NCI-H2081 treated with DMSO at 0.1 percent for 48 hours (cell line): ENCODE measurements at regions not wholly inside any gene's neighbourhood (a gene's known extent, or its start where the extent isn't known, plus 50 kb on each side); places are given as distances from the start of the nearest gene placed in this dataset.
A peak's percentile ranks its signal among the peaks of the same experiment; 100 is the strongest.
"Not testable (repeated sequence)": the region's sequence is repeated elsewhere in the genome, so short reads cannot be mapped to it uniquely, and the experiment has no call there.

Source experiments
- DNase-seq: peaks from one replicate; lab custom pipeline; 2025; lab: John Stamatoyannopoulos, UW

DNA sequence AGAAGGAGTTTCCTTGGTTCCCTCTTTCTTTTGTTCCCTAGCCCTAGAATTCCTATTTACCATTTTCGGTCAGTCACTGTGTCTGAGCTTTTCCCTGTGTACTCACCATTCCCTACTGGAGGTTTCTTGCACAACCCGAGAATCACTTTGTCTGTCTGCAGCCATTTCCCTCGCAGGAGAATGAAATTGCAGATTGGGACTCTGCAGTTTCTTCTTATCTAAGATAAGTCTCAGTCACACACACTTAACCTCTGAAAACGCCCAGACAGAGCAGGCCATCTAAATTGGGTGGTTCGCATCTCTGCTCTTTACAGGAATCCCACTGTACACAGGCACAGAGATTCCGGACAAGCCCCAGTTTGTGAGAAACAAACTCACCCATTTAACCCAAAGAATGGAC is 58.6 kb upstream of the CNTNAP2 start:
- DNase-seq: no peak

DNA sequence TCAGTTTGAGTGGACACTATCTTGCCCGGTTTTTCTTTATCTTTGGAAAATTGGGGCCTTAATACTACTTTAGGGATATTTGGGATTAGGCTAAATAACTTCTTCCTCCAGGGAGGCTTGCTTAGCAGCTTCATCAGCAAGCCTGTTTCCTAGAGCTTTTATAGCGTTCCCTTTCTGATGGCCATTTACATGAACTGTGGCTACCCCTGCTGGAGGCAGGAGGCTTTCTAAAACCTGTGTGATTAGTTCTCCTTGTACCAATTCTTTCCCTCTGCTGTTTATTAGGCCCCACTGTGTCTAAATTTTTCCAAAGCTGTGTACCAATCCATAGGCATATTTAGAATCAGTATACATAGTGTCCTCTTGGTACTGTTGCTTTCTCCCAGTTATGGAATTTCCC is 61.7 kb upstream of the CNTNAP2 start:
- DNase-seq: no peak

GRCh38 chr7:146053492-146053891 is 63.1 kb upstream of the CNTNAP2 start:
- no peak for DNase-seq

DNA sequence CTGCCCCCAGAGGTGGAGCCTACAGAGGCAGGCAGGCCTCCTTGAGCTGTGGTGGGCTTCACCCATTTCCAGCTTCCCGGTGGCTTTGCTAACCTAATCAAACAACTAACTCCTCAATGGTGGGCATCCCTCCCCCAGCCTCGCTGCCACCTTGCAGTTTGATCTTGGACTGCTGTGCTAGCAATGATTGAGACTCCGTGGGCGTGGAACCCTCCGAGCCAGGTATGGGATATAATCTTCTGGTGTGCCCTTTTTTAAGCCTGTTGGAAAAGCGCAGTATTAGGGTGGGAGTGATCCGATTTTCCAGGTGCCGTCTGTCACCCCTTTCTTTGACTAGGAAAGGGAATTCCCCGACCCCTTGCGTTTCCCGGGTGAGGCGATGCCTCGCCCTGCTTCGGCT is 73.3 kb upstream of the CNTNAP2 start:
- DNase-seq: not testable (repeated sequence)

- no peak for DNase-seq
These were observed 88.3 kb upstream of the CNTNAP2 start for GRCh38 chr7:146028251-146028750.

GRCh38 chr7:146027243-146027642 is 89.4 kb upstream of the CNTNAP2 start:
- DNase-seq: no peak

GRCh38 chr7:146022776-146023175 is 93.8 kb upstream of the CNTNAP2 start:
- DNase-seq: no peak

DNA sequence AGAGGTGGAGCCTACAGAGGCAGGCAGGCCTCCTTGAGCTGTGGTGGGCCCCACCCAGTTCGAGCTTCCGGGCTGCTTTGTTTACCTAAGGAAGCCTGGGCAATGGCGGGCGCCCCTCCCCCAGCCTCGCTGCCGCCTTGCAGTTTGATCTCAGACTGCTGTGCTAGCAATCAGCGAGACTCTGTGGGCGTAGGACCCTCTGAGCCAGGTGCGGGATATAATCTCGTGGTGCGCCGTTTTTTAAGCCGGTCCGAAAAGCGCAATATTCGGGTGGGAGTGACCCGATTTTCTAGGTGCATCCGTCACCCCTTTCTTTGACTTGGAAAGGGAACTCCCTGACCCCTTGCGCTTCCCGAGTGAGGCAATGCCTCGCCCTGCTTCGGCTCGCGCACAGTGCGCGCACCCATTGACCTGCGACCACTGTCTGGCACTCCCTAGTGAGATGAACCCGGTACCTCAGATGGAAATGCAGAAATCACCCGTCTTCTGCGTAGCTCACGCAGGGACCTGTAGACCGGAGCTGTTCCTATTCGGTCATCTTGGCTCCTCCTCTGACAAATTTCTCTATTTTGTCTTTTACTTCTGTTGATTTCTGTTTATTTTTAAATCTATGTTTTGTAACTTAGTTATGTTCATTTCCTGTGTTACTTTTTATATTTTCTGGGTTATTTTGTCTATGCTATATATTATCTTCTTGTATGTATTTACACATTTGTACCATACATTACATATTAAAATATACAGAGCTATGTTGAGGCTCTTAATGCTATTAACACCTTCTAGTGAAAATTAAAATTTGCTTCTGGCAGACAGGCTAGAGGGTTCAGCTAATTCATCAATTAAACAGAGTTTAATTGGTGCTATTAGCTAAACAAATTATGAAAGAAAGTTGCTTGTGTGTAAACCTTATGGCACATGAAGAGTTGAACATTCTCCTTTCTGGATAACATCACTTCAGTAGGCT is 97.3 kb upstream of the CNTNAP2 start:
- not testable (repeated sequence) for DNase-seq

GRCh38 chr7:146017366-146017765 is 99.2 kb upstream of the CNTNAP2 start:
- not testable (repeated sequence) for DNase-seq

GRCh38 chr7:146014154-146014553 is 102.4 kb upstream of the CNTNAP2 start:
- DNase-seq: not testable (repeated sequence)

DNA sequence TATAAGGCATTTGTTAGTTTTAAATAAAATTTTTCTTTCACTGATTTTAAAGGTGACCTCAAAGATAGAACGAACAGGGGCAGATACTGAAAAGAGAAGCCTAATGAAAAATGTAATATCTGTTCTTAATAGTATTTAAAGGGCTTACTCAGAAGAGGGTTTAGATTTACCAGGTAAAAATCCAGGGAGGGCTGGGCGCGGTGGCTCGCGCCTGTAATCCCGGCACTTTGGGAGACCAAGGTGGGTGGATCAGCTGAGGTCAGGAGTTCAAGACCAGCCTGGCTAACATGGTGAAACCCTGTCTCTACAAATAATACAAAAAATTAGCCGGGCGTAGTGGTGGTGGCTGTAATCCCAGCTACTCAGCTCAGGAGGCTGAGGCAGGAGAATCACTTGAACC is 108.3 kb upstream of the CNTNAP2 start:
- DNase-seq: no peak

DNA sequence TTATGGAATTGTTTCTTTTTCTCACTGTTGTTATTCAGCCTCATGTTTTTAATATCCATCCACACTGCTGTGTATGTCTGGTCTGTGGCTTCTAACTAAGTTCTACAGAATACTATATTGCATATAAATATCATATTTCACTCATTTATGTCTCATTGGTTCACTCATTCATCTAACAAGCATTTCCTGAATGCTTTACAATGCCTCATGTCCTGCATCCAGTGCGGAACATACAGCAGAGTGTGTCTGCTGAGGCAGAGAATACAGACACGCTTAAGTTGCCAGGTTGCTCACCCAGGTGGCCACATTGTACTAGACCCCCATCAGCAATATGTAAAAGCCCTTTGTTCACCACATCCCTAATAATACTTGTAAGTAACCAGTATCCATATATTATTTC is 111.8 kb upstream of the CNTNAP2 start:
- no peak for DNase-seq

- DNase-seq: no peak
These were observed 114.0 kb upstream of the CNTNAP2 start for GRCh38 chr7:146002431-146003078.

- no peak for DNase-seq
These were observed 114.6 kb upstream of the CNTNAP2 start for GRCh38 chr7:146002008-146002407.

DNA sequence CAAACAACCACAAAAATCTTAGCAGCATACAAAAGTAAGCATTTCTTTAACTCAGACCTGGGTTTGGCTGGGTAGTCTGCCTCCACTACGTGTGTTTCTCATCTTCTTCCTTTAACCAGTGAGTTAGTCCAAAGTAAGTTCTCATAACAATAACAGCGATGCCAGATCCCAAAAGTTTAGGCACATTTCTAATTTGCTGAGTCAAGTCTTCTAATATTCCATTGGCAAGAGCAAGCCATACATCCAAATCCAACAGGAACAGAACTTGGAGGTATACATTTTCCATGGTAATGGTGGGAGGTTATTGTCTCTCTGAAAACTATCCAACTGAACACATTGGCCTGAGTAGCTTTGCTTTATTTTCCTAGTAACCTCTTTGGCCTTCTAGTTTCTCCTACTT is 115.7 kb upstream of the CNTNAP2 start:
- no peak for DNase-seq

DNA sequence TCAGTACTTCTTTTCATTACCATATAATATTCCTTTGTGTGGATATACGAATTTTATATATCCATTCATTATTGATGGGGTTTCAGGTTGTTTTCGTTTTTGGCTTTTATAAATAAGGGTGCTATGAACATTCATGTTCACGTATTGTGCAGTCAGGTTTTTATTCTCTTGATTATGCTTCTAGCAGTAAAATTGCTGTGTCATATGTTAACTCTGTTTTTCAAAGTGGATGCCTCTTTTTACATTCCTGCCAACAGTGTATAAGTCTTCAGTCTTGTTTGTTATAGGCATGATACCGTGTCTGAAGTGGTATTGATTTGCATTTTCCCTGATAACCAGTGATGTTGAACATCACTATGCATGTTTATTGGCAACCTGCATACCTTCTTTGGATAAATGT is 127.1 kb upstream of the CNTNAP2 start:
- DNase-seq: no peak

DNA sequence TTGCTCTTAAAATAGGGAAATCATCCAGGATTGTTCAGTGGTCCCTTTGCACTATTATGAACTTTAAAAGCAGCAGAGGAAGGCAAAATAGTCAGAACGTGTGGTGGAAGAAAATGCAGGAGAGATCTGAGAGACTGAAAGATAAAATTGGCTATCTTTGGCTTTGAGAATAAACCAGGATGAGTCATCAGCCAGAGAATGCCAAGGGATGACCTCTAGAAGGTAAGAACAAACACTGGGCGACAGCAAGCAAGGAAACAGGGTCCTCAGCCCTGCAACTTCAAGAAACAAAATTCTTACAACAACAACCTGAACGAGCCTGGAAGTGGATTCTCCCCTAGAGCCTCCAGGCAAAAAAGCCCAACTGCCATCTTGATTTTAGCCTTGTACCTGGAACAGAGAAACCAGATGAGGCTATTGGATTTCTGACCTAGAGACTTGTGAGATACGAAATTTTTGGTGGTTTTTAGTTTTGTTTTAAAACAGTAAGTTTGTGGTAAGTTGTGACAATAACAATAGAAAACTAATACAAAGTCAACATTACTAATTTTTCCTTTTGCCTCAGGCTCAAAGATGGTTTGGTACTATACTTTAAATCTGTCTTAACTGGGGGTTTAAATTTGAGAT is 130.2 kb upstream of the CNTNAP2 start:
- no peak for DNase-seq

GRCh38 chr7:145978769-145979168 is 137.8 kb upstream of the CNTNAP2 start:
- peak; percentile 95 for DNase-seq

DNA sequence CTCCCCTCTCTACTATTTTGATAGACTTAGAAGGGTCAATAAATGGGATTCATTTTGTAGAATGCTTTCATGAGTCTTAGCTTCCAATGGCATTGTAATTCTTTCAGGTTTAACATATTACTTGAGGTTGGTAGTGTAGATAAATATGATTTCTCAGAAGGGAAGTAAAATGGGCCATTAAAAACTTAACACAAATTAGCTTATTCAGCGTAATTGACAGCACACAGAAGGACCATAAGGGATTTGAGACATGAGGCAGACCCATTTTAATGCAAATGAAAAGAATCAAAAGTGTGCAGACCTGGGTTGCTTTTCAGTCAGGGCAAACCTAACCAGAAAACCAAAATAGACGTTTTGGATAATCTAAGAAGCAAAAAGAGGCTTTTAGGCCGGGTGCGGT is 156.6 kb upstream of the CNTNAP2 start:
- DNase-seq: no peak

DNA sequence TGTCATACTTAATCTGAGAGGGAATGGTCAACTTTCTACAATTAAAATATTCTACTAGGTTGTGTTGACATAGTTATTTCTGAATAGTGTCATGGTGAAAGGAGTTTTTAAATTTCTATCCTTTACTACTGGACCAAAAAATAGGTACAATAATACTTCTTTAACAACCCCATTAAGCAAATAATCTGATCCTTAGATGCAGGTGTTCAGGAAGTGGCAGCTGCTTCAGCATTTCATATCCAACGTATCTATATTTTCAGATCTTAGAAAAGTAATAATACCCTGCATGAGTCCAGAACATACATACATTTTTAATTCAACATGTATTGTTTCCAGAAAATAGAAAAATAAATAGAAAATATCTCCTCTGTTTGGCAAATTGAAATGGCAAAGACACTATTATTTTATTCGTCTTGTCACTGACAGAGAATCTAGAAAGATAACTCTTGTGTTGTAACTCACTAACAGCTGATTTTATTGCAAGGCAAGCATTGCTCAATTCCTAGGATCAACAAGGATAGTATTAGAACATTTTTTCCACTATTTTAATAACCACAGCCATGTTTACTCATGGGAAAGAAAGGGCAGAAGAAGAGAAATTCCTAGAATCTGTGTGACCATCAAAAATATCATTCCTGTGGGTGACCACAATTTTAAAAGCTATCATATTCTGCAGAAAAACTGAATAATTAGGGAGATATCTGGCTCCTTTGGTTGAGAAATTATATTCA is 159.3 kb upstream of the CNTNAP2 start:
- no peak for DNase-seq

DNA sequence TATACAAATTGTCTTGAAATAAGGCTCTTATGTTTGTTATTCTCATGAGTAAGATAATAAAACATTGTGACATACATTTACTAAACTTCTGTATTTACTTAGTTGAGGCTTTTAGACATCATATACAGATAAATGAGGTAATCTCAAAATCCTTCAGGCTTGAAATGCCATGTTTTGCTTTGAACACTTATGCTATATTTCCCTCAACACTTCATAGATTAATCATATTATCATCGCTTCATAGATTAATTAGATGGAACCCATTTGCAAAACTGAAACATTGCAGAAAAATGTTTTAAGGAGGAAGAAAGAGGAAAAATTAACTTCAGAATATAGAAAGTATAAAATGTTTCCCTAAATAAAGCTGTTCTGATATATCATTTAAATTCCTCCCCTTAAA is 165.0 kb upstream of the CNTNAP2 start:
- DNase-seq: no peak

DNA sequence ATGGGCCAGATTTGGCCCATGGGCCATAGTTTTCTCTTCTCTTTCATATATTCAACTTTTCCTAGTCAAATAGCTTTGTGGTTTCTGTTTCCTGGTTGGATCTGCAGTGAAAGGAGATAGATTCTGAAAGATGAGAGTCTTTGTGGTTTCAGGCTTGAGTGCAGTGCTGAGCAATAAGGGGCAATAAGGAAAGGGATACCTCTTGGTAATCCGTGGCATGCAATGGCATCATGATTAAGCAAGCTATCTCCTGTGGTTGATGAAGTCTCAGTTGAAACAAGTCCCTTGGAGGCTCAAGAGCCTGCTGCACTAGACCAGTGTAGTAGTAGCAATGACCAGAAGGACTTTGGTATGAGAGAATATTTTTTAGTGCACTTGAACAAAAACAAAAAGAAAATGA is 187.7 kb upstream of the CNTNAP2 start:
- DNase-seq: no peak
